ENCODE measurements at regions not wholly inside any gene's neighbourhood (a gene's known extent, or its start where the extent isn't known, plus 50 kb on each side); places are given as distances from the start of the nearest gene placed in this dataset.
A peak's percentile ranks its signal among the peaks of the same experiment; 100 is the strongest.

DNA sequence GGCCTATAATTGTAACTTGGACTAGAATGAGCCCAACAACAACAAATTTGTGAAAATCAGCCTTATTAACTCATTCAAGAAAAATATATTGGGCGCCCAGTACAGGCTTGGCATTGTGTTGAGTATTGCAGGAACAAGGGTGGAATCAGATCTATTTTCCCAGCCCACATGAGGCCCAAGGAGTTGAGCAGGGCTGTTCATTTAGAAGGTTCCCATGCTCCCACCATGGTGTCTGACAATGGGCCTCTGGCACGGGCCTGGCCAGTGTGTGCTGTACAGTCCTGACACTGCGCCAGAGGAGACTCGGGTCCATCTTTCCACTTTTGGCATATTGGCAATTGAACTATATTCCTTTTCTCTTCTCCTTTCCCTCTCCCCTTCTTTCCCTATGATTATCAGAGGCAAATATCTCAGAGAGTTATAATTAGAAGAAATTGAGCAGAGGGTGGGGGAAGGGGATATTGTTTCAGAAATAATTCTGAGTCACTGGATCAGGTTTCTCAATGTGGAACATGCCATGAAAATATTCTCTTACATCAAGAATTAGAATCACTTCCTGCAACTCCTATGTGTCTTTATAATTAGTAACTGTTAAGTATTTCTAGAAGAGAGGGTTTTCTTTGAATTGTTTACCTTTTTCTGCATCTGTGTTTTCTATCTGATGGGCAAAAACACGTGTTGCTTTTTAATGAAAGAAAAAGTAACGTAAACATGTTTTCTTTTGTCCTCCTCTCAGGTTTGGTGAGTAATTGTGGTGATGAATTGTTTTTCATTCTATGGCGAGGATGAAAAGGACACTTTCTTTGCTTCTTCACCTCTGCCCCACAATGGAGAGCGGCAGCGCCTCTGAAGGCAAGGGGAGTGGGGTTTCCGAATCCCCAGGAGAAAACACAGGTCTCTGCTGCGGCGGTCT, 209.4 kb downstream of the FOXA2 start:
- POLR2A ChIA-PET, result interaction anchor here (0.9 to 3.4 kb wide), 13 partner anchors 7 to 993 kb away, joined by 3 to 28 read pairs (median 6); no protein-coding TSS in a partner anchor
- intact Hi-C loops (cut with micrococcal nuclease), result loop anchor here (1.0 to 10.0 kb wide), 4 partner anchors 15 to 1252 kb away; no protein-coding TSS in a partner anchor
- no peaks in the 10 kb centered on the region for H3K27me3 Mint-ChIP-seq (ENCODE audit: insufficient read depth, unreplicated experiment)

DNA sequence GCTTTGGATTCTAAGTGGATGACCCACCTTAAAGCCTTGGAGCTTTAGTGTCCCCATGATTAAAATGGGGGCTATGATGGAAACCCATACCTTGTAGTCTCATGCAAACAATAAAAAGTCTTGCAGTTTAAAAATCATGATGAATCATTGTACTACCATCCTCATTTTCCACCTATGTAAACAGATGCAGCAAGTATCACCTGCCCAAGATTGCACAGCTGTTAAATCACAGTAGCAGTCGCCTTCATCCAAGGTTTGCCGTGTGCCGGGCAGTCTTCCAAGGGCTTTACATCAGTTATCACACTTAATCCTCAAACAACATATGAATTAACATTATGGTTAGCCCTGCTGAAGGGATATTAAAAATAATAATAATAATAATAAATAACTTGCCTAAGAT, 210.3 kb downstream of the FOXA2 start:
- TF ChIP-seq, protein P1, sequence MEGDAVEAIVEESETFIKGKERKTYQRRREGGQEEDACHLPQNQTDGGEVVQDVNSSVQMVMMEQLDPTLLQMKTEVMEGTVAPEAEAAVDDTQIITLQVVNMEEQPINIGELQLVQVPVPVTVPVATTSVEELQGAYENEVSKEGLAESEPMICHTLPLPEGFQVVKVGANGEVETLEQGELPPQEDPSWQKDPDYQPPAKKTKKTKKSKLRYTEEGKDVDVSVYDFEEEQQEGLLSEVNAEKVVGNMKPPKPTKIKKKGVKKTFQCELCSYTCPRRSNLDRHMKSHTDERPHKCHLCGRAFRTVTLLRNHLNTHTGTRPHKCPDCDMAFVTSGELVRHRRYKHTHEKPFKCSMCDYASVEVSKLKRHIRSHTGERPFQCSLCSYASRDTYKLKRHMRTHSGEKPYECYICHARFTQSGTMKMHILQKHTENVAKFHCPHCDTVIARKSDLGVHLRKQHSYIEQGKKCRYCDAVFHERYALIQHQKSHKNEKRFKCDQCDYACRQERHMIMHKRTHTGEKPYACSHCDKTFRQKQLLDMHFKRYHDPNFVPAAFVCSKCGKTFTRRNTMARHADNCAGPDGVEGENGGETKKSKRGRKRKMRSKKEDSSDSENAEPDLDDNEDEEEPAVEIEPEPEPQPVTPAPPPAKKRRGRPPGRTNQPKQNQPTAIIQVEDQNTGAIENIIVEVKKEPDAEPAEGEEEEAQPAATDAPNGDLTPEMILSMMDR (IDR thresholded peaks at IDR 0.05; ENCODE audit: unreplicated experiment), result no peak
- no peak overlapping the region for H3K4me3 Mint-ChIP-seq (ENCODE audit: unreplicated experiment)
- H3K36me3 Mint-ChIP-seq (ENCODE audit: insufficient read depth, unreplicated experiment), result peaks cover 9% of the 10 kb centered on the region
- intact Hi-C loops (cut with micrococcal nuclease), result loop anchor here (2.0 to 10.0 kb wide), 2 partner anchors 33 to 771 kb away; no protein-coding TSS in a partner anchor
- ChIA-PET POLR2A (interaction anchor here (0.6 to 3.2 kb wide), 10 partner anchors 8 to 1239 kb away, joined by 3 to 27 read pairs (median 5); no protein-coding TSS in a partner anchor), CTCF (interaction anchor here (0.6 to 3.8 kb wide), 11 partner anchors 9 to 1205 kb away, joined by 3 to 38 read pairs (median 3); no protein-coding TSS in a partner anchor)
- H3K4me1 Mint-ChIP-seq (ENCODE audit: insufficient read depth, unreplicated experiment), result peaks cover 46% of the 10 kb centered on the region
- H3K27me3 Mint-ChIP-seq (ENCODE audit: insufficient read depth, unreplicated experiment), result no peaks in the 10 kb centered on the region
- no TSS peak for BruUV-seq (replicated peaks)
- peak overlapping the region; percentile 93 for H3K27ac Mint-ChIP-seq (ENCODE audit: low read depth, unreplicated experiment)
- DNase-seq (ENCODE audit: unreplicated experiment), result peak; percentile 67
- H3K9me3 Mint-ChIP-seq (ENCODE audit: unreplicated experiment), result no peaks in the 10 kb centered on the region

More for the DNA sequence above, 209.4 kb downstream of the FOXA2 start:
- CTCF ChIA-PET, result interaction anchor here (0.7 to 3.8 kb wide), 2 partner anchors 35 to 783 kb away, joined by 3 to 38 read pairs; no protein-coding TSS in a partner anchor
- DNase-seq (ENCODE audit: unreplicated experiment), result peak; percentile 78
- no peaks in the 10 kb centered on the region for H3K9me3 Mint-ChIP-seq (ENCODE audit: unreplicated experiment)
- peak overlapping the region; percentile 38 for H3K4me3 Mint-ChIP-seq (ENCODE audit: unreplicated experiment)
- TF ChIP-seq, protein P1 (IDR thresholded peaks at IDR 0.05; ENCODE audit: unreplicated experiment), result no peak
- H3K36me3 Mint-ChIP-seq (ENCODE audit: insufficient read depth, unreplicated experiment), result peaks cover 9% of the 10 kb centered on the region
- BruUV-seq (replicated peaks), result TSS peak; percentile 12
- peak overlapping the region; percentile 93 for H3K27ac Mint-ChIP-seq (ENCODE audit: low read depth, unreplicated experiment)
- peaks cover 54% of the 10 kb centered on the region for H3K4me1 Mint-ChIP-seq (ENCODE audit: insufficient read depth, unreplicated experiment)

DNA sequence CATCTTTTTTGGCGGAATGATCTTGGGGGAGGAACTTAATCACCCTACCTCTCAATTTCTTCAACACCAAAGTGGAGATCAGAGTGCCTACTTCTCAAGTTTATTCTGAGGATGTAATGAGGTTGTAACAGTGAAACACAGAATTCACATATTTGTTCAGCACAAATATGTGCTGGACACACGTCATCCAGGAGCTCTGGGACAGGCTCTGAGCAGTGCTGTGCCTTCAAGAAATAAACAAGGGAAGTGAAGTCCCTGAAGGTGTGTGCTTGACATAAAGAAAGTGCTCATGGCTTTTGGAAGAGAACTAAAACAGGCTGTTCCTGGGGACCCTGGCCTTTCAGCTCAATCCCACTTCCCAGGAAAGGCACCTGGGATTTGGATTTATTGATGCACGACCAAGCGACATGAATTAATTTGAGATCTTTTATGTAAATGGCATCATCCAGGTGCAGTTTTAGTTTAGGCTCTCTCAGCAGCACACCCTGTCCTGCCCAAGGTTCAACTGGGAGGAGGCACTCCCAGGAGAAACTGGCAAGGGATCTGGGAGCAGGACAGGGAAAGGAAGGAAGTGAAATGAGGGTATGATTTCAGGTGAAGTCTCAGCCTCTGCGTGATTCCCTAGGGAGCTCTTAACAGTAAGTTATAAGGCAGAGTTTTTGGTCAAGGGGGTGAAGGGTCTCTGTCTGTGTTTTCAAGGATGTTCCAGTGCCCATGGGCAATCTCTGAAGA, 211.0 kb downstream of the FOXA2 start:
- peak overlapping the region; percentile 93 for H3K27ac Mint-ChIP-seq (ENCODE audit: low read depth, unreplicated experiment)
- intact Hi-C loops (cut with micrococcal nuclease), result loop anchor here (10.0 kb wide), 1 partner anchor 771 kb away; no protein-coding TSS in a partner anchor
- H3K27me3 Mint-ChIP-seq (ENCODE audit: insufficient read depth, unreplicated experiment), result no peaks in the 10 kb centered on the region
- ChIA-PET POLR2A (interaction anchor here (0.6 to 3.2 kb wide), 13 partner anchors 9 to 1249 kb away, joined by 3 to 27 read pairs (median 3); no protein-coding TSS in a partner anchor), CTCF (interaction anchor here (0.6 to 3.8 kb wide), 14 partner anchors 9 to 1206 kb away, joined by 3 to 38 read pairs (median 4); no protein-coding TSS in a partner anchor)
- no TSS peak for BruUV-seq (replicated peaks)
- H3K4me3 Mint-ChIP-seq (ENCODE audit: unreplicated experiment), result no peak overlapping the region
- H3K4me1 Mint-ChIP-seq (ENCODE audit: insufficient read depth, unreplicated experiment), result peaks cover 42% of the 10 kb centered on the region
- TF ChIP-seq, protein P1 (IDR thresholded peaks at IDR 0.05; ENCODE audit: unreplicated experiment), result no peak
- no peak for DNase-seq (ENCODE audit: unreplicated experiment)
- H3K36me3 Mint-ChIP-seq (ENCODE audit: insufficient read depth, unreplicated experiment), result peaks cover 9% of the 10 kb centered on the region
- no peaks in the 10 kb centered on the region for H3K9me3 Mint-ChIP-seq (ENCODE audit: unreplicated experiment)
